ENCODE measurements at regions not wholly inside any gene's neighbourhood (a gene's known extent, or its start where the extent isn't known, plus 50 kb on each side); places are given as distances from the start of the nearest gene placed in this dataset.

DNA sequence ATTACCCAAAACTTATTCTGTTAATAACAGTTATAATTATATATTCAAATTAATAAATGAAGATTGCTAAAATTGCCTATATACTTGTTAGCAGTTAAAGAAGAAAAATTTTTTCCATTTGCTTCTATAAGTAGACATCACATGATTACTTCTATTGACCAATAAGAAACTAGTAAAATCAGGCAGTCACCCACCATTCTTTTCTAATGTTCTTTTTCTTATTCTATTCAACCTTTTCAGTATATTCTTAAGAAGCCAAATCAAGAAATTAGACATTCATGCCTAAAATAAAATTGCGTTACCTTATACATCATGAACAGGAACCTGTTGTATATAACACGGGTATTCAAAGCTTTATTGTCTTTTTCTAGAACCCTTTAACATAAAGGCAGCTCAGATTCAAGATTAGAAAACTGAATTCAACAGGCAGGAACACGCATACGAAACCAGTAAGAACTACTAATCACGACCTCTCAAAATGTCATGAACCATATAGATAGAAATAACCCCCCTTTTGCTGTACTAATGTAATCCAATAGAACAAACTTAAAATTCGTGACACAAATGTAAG, 568.1 kb upstream of the DIPK2B start:
- intact Hi-C loops (cut with DNase I), result no loop called here
- peaks cover 0 to 4% of the 10 kb centered on the region in 2 donors for H3K4me1 ChIP-seq
- no peaks in the 10 kb centered on the region for H3K9me3 ChIP-seq
- H3K4me3 ChIP-seq (replicated peaks in 1 of 3), result peak overlapping the region in 2 of 3 donors; percentile 34 to 46
- DNase-seq, result no peak
- no peaks in the 10 kb centered on the region for H3K36me3 ChIP-seq
- TF ChIP-seq CTCF (IDR thresholded peaks at IDR 0.05) (no peak), POLR2A (IDR thresholded peaks at IDR 0.05) (no peak)
- WGBS, 2 donors, result 7 to 35% methylated on average over 6 of the region's 6 CpGs
- peak overlapping the region; percentile 63 to 69 (median 68) for H3K27ac ChIP-seq
- no peaks in the 10 kb centered on the region for H3K27me3 ChIP-seq

DNA sequence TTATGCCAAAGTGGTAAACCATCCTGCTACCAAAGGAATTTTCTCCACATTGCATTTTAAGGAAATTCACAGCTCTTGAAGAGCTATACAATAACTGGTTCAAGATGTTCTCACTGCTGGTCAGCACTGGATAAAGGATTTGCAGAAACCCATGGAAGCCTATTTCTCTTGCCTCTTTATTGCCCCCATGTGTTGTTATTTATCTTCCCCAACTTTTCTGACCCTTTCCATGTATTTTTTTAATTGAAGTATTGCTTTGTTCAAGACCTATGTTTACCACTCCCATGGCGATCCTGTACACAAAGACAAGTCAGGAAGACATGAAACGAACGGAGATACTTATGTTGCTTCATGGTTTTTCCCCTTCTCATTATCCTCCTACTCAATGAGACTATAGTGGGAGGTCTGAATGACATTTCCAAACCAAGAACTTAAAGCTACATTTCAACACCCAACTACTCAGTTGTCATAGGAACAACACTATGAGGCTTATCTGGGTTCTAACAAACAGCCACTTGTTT, 566.4 kb upstream of the DIPK2B start:
- intact Hi-C loops (cut with DNase I), result no loop called here
- DNase-seq, result no peak
- Histone ChIP-seq H3K4me1 (peaks cover 0 to 4% of the 10 kb centered on the region in 2 donors), H3K4me3 (replicated peaks in 1 of 3) (peak overlapping the region in 2 of 3 donors; percentile 34 to 58), H3K27me3 (no peaks in the 10 kb centered on the region), H3K36me3 (no peaks in the 10 kb centered on the region), H3K9me3 (no peaks in the 10 kb centered on the region), H3K27ac (peak overlapping the region in 2 of 3 donors; percentile 26 to 69)
- WGBS, 2 donors, result 10 to 28% methylated on average over 3 of the region's 3 CpGs
- TF ChIP-seq POLR2A (IDR thresholded peaks at IDR 0.05) (no peak), CTCF (IDR thresholded peaks at IDR 0.05) (no peak)

DNA sequence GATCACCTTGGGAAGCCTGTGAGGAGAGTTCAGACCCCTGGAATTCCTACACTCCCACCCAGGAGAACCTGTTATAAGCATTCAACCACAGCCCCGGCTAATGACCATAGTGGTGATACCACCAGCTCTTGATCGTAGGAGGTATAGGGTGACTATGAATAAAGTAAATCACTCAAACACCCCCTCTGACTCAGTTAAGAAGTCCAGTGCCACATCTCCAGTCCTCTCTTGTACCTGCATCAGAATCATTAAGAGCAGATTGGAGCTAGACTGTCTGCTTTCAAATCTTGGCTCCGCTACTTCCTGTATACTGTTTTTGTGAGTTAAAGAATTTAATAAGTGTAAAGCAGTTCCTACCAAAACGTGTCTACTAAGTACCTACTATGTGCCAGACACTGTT, 565.1 kb upstream of the DIPK2B start:
- peak overlapping the region in 1 of 3 donors; percentile 54 for H3K27ac ChIP-seq
- intact Hi-C loops (cut with DNase I), result no loop called here

DNA sequence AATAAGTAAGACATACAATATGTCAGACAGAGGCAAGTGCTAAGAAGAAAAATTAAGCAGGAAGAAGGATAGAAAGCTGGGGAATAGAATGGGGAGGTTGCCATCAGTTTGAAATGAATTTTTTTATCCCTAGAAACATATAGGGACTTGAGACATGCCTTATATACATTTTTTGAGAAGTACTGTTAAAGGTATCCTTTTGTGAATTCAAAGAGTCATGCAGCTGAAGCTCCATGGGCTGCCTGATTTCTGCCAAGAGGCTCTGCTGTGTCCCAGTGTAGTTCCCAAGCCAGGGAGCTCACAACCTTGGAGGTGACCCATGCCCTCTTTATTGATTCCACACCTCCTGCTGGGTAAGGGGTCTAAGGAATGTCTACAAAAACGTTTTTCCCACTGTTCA, 564.6 kb upstream of the DIPK2B start:
- intact Hi-C loops (cut with DNase I), result no loop called here
- Histone ChIP-seq H3K36me3 (no peaks in the 10 kb centered on the region), H3K4me3 (replicated peaks in 1 of 3) (no peak overlapping the region), H3K9me3 (no peaks in the 10 kb centered on the region), H3K4me1 (peaks cover 0 to 8% of the 10 kb centered on the region in 2 donors), H3K27me3 (no peaks in the 10 kb centered on the region), H3K27ac (peak overlapping the region in 1 of 3 donors; percentile 54)
- WGBS, 2 donors, result 0 to 8% methylated on average over 1 of the region's 1 CpG
- TF ChIP-seq CTCF (IDR thresholded peaks at IDR 0.05), result no peak
- no peak for TF ChIP-seq POLR2A (IDR thresholded peaks at IDR 0.05)
- DNase-seq, result no peak

More for the DNA sequence above, 565.1 kb upstream of the DIPK2B start:
- no peak for TF ChIP-seq POLR2A (IDR thresholded peaks at IDR 0.05)
- Histone ChIP-seq H3K4me3 (replicated peaks in 1 of 3) (no peak overlapping the region), H3K36me3 (no peaks in the 10 kb centered on the region), H3K4me1 (peaks cover 0 to 3% of the 10 kb centered on the region in 2 donors), H3K9me3 (no peaks in the 10 kb centered on the region), H3K27me3 (no peaks in the 10 kb centered on the region)
- DNase-seq, result no peak
- WGBS, 2 donors, result 54 to 80% methylated on average over 2 to 4 of the region's 4 CpGs

GRCh38 chrX:45762699-45763647, 562.3 kb upstream of the DIPK2B start:
- no peaks in the 10 kb centered on the region for H3K36me3 ChIP-seq
- no peak for TF ChIP-seq CTCF (IDR thresholded peaks at IDR 0.05)
- no peak for TF ChIP-seq POLR2A (IDR thresholded peaks at IDR 0.05)
- intact Hi-C loops (cut with DNase I), result no loop called here

More at GRCh38 chrX:45762699-45763647, 562.3 kb upstream of the DIPK2B start:
- Histone ChIP-seq H3K4me3 (replicated peaks in 1 of 3) (no peak overlapping the region), H3K4me1 (peaks cover 0 to 25% of the 10 kb centered on the region in 2 donors), H3K27me3 (no peaks in the 10 kb centered on the region), H3K9me3 (no peaks in the 10 kb centered on the region), H3K27ac (no peak overlapping the region)
- 79 to 84% methylated on average over 6 of the region's 6 CpGs for WGBS, 2 donors
- no peak for DNase-seq

Data from thyroid gland (tissue), 4 donors.